ENCODE measurements at regions not wholly inside any gene's neighbourhood (a gene's known extent, or its start where the extent isn't known, plus 50 kb on each side); places are given as distances from the start of the nearest gene placed in this dataset.

GRCh38 chr12:47591795-47592194, 114.0 kb downstream of the RPAP3 start:
- TF ChIP-seq CTCF (IDR thresholded peaks at IDR 0.05; ENCODE audit: insufficient read depth, missing control alignments): no peak

GRCh38 chr12:47591361-47591791, 114.5 kb downstream of the RPAP3 start:
- TF ChIP-seq CTCF (IDR thresholded peaks at IDR 0.05; ENCODE audit: insufficient read depth, missing control alignments): no peak
- DNase-seq (ENCODE audit: insufficient read length, low spot score) (no peak), FAIRE-seq (no peak)

More at GRCh38 chr12:47591795-47592194, 114.0 kb downstream of the RPAP3 start:
- FAIRE-seq: no peak
- no peak for DNase-seq (ENCODE audit: insufficient read length, low spot score)

- FAIRE-seq: no peak
Measured at GRCh38 chr12:47590771-47591360, 115.0 kb downstream of the RPAP3 start.

GRCh38 chr12:47586952-47587669, 118.7 kb downstream of the RPAP3 start:
- TF ChIP-seq CTCF (IDR thresholded peaks at IDR 0.05; ENCODE audit: insufficient read depth, missing control alignments): no peak
- DNase-seq (ENCODE audit: insufficient read length, low spot score) (no peak), FAIRE-seq (no peak)

More at GRCh38 chr12:47590771-47591360, 115.0 kb downstream of the RPAP3 start:
- no peak for DNase-seq (ENCODE audit: insufficient read length, low spot score)
- TF ChIP-seq CTCF (IDR thresholded peaks at IDR 0.05; ENCODE audit: insufficient read depth, missing control alignments): no peak

DNA sequence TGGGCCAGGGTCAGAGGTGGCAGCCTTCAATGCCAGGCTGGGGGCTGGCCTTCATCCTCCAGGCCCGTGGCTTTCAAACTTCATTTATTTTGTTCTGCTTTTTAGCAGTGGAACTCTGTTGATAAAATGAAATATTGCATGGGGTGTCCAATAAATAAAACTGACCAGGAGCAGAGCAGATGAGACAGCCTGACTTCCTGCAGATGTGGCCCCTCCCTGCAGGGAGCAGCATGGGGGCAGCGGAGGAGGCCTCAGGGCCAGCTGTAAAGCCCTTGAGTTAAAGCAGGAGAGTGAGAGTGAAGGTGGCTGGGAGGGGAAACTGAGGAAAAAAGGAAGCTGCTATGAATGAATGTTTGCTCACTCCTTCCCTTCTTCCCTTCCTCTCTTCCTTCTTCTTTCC, 120.3 kb downstream of the RPAP3 start:
- FAIRE-seq (no peak), DNase-seq (ENCODE audit: insufficient read length, low spot score) (no peak)
- TF ChIP-seq CTCF (IDR thresholded peaks at IDR 0.05; ENCODE audit: insufficient read depth, missing control alignments): no peak

- FAIRE-seq (no peak), DNase-seq (ENCODE audit: insufficient read length, low spot score) (no peak)
Measured at GRCh38 chr12:47578836-47579235, 127.0 kb downstream of the RPAP3 start.

More at GRCh38 chr12:47578836-47579235, 127.0 kb downstream of the RPAP3 start:
- TF ChIP-seq CTCF (IDR thresholded peaks at IDR 0.05; ENCODE audit: insufficient read depth, missing control alignments): no peak

Measured in D721Med (cell line).